HG03521 (cell line): ENCODE measurements at regions not wholly inside any gene's neighbourhood (a gene's known extent, or its start where the extent isn't known, plus 50 kb on each side); places are given as distances from the start of the nearest gene placed in this dataset.

Source experiments
- ATAC-seq: cut with Tn5 transposase; IDR thresholded peaks from one replicate; pipeline ENCODE4 v1.9.1; 2021; ENCODE audit warnings: mild to moderate bottlenecking, moderate library complexity; ENCODE audit not compliant: unreplicated experiment

- ATAC-seq: no peak
Observed at GRCh38 chr9:118832371-118832770, 536.9 kb downstream of the BRINP1 start.

- ATAC-seq: no peak
Observed at GRCh38 chr9:118836891-118837290, 532.3 kb downstream of the BRINP1 start.

GRCh38 chr9:118871531-118871930, 497.7 kb downstream of the BRINP1 start:
- ATAC-seq: no peak

- no peak for ATAC-seq
Observed at GRCh38 chr9:118882684-118883083, 486.6 kb downstream of the BRINP1 start.

GRCh38 chr9:118883411-118883810, 485.8 kb downstream of the BRINP1 start:
- ATAC-seq: no peak

GRCh38 chr9:118891213-118891612, 478.0 kb downstream of the BRINP1 start:
- ATAC-seq: no peak

- no peak for ATAC-seq
Observed at GRCh38 chr9:118896324-118897000, 472.8 kb downstream of the BRINP1 start.

- ATAC-seq: no peak
Observed at GRCh38 chr9:118918180-118918579, 451.1 kb downstream of the BRINP1 start.

- no peak for ATAC-seq
Observed at GRCh38 chr9:118928722-118929121, 440.5 kb downstream of the BRINP1 start.

- ATAC-seq: no peak
Observed at GRCh38 chr9:118929287-118929686, 439.9 kb downstream of the BRINP1 start.

- no peak for ATAC-seq
Observed at GRCh38 chr9:118931941-118932340, 437.3 kb downstream of the BRINP1 start.

- ATAC-seq: no peak
Observed at GRCh38 chr9:118938581-118938980, 430.7 kb downstream of the BRINP1 start.

- no peak for ATAC-seq
Observed at GRCh38 chr9:118940473-118940872, 428.8 kb downstream of the BRINP1 start.

GRCh38 chr9:118946669-118947068, 422.6 kb downstream of the BRINP1 start:
- ATAC-seq: no peak

- no peak for ATAC-seq
Observed at GRCh38 chr9:118954857-118955256, 414.4 kb downstream of the BRINP1 start.

- no peak for ATAC-seq
Observed at GRCh38 chr9:118957585-118957984, 411.6 kb downstream of the BRINP1 start.

GRCh38 chr9:118959366-118959765, 409.9 kb downstream of the BRINP1 start:
- ATAC-seq: no peak

GRCh38 chr9:118961857-118962256, 407.4 kb downstream of the BRINP1 start:
- ATAC-seq: no peak

- no peak for ATAC-seq
Observed at GRCh38 chr9:118962426-118962825, 406.8 kb downstream of the BRINP1 start.

GRCh38 chr9:118963674-118964073, 405.6 kb downstream of the BRINP1 start:
- no peak for ATAC-seq

GRCh38 chr9:118967901-118968300, 401.3 kb downstream of the BRINP1 start:
- no peak for ATAC-seq

- no peak for ATAC-seq
Observed at GRCh38 chr9:118975736-118976135, 393.5 kb downstream of the BRINP1 start.

- no peak for ATAC-seq
Observed at GRCh38 chr9:118976160-118976559, 393.1 kb downstream of the BRINP1 start.
